Hepatocyte (in vitro differentiated cells): ENCODE measurements at regions not wholly inside any gene's neighbourhood (a gene's known extent, or its start where the extent isn't known, plus 50 kb on each side); places are given as distances from the start of the nearest gene placed in this dataset.

Source experiments
- CTCF ChIP-seq: fragments of 200-600 bp; sonication (generic); IDR thresholded peaks from 2 replicates; pipeline ENCODE4 v1.5.1; 2016; ENCODE audit warnings: antibody characterized with exemption, mild to moderate bottlenecking; ENCODE audit not compliant: poor library complexity
- EZH2 ChIP-seq: fragments of 200-600 bp; sonication (generic); IDR thresholded peaks from 2 replicates; pipeline ENCODE4 v1.6.1; 2016; ENCODE audit warnings: antibody characterized with exemption, mild to moderate bottlenecking, borderline replicate concordance

DNA sequence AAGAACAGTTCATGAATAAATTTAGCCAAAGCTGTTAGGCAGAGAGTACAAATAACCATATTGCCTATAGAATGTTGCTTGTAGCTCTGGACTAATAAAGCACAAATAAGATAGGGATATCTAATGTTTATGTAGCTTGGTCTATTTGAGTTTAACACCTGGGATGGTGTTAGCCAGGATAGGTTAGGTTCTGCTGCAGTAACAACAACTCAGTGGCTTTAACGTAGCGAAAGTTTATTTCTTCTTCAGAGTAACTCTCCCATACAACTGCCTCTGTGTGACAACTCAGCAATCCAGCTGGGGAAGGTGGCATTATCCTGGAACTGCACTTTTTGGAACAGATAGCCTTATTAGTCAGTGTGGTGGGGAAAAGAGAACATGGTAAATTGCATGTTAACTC is 52.2 kb upstream of the STEAP4 start:
- TF ChIP-seq CTCF (no peak), EZH2 (no peak)
